D721Med (cell line): ENCODE measurements at regions not wholly inside any gene's neighbourhood (a gene's known extent, or its start where the extent isn't known, plus 50 kb on each side); places are given as distances from the start of the nearest gene placed in this dataset.
"Not testable (repeated sequence)": the region's sequence is repeated elsewhere in the genome, so short reads cannot be mapped to it uniquely, and the experiment has no call there.

Source experiments
- DNase-seq: peaks from one replicate; pipeline ENCODE4 v3.0.0; 2011; ENCODE audit warnings: low spot score; ENCODE audit not compliant: insufficient read length
- FAIRE-seq: peaks from 2 replicates; lab custom pipeline; 2011; peaks lifted over from hg19 to GRCh38; lab: Jason Lieb, UNC
- TF ChIP-seq, protein P1 (sequence below): IDR thresholded peaks from 2 replicates; pipeline ENCODE4 v1.5.1; 2012; ENCODE audit warnings: mild to moderate bottlenecking, control low read depth; ENCODE audit not compliant: insufficient read depth; ENCODE audit errors: missing control alignments

DNA sequence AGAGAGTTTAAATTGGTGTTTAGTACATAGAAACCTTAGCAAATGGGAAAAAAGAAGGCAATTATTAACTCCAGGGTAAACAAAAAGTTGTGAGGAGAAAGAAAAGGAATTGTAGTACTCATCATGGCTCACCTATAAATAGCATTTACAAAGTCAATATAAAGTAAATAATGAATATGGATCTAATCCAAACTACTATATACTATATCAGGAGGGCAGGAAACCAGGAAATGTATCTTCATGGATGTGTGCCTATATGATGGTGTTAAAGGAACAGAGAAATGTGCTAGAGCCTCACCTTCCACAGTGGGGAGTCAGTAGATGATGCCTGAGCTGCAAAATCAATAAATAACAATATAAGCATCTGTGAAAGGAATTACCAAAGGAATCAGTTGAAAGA, 208.9 kb downstream of the FAM43A start:
- FAIRE-seq = no peak
- TF ChIP-seq, protein P1, sequence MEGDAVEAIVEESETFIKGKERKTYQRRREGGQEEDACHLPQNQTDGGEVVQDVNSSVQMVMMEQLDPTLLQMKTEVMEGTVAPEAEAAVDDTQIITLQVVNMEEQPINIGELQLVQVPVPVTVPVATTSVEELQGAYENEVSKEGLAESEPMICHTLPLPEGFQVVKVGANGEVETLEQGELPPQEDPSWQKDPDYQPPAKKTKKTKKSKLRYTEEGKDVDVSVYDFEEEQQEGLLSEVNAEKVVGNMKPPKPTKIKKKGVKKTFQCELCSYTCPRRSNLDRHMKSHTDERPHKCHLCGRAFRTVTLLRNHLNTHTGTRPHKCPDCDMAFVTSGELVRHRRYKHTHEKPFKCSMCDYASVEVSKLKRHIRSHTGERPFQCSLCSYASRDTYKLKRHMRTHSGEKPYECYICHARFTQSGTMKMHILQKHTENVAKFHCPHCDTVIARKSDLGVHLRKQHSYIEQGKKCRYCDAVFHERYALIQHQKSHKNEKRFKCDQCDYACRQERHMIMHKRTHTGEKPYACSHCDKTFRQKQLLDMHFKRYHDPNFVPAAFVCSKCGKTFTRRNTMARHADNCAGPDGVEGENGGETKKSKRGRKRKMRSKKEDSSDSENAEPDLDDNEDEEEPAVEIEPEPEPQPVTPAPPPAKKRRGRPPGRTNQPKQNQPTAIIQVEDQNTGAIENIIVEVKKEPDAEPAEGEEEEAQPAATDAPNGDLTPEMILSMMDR = no peak
- DNase-seq = no peak

DNA sequence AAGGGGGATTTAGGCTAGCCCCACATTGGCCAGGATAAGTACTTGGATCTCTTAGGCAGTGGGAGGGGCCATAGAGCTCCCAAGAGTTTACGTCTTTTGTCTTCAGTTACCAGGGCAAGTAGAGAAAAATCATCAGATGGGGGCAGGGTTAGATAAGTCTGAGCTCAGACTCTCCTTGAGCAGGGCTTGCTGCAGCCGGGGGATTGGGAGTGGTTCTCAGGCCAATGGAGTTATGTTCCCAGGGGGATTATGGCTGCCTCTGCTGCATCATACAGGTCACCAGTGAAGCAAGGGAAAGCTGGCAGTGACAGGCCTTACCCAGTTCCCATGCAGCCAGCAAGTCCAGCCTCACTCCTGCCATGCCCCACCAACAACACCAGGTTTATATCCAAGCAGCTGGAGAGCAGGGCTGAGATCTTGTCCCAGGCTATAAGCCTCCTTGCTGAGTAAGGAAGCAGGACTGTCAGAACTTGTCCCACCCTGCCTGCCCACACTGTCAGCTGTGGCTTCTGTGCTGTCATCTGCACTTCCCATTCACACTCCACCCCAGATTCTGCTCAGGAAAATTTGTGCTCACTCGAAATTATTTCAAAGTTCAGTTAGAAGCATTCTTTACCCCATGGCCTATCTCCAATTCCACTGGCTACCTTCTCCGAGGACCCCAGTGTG, 215.3 kb downstream of the FAM43A start:
- FAIRE-seq (no peak), DNase-seq (no peak)
- TF ChIP-seq, protein P1 = no peak

DNA sequence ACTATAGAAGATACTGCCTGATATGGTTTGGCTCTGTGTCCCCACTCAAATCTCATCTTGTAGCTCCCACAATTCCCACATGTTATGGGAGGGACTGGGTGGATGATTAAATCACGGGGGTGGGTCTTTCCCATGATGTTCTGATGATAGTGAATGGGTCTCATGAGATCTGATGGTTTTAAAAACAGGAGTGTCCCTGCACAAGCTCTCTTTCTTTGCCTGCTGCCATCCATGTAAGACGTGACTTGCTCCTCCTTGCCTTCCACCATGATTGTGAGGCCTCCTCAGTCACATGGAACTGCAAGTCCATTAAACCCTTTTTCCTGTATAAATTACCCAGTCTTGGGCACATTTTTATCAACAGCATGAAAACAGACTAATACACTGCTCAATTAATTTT, 217.8 kb downstream of the FAM43A start:
- not testable (repeated sequence) for FAIRE-seq, DNase-seq

DNA sequence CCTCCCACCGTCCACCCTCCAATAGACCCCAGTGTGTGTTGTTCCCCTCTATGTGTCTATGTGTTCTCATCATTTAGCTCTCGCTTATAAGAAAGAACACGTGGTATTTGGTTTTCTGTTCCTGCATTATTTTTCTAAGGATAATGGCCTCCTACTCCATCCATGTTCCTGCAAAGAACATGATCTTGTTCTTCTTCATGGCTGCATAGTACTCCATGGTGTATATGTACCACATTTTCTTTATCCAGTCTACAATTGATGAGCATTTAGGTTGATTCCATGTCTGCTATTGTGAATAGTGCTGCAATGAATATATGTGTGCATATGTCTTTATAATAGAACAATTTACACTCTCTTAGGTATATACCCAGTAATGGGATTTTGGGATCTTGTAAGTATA, 219.3 kb downstream of the FAM43A start:
- not testable (repeated sequence) for DNase-seq, FAIRE-seq

DNA sequence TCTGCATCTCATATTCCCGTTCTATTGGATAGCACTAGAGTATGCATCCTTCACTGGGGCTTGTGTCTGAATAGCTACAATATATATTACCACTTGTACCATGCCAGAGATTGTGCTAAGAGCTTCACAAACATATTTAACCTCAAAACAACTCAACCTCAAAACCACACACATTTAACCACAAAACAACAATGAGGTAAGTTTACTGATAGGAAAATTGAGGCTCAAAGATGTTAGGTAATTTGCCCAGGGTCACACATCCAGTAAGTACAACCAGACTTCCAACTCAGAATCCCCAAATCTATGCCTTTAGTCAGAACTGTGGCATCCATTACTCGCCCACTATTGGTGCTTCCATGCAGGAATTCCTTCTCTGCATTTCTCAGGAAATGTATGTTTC, 220.0 kb downstream of the FAM43A start:
- DNase-seq = no peak
- no peak for FAIRE-seq

DNA sequence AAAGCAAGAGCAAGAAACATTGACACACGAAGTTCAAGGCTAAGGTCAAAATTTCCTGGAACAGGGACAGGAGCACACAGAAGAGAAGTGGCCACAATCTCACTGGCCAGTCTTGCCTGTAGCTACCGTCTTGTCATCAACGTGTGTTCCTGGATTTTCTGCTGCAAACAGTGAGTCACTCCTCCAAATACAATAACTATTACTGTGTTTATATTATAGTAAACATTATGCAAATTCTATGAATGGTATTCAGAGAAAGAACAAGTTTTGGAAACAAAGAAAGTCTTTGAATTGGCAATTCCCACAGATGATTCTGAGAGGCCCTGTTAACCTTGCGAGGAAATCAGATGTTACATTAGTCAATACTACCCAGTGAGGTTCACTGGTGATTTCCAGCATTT, 220.5 kb downstream of the FAM43A start:
- DNase-seq = no peak
- FAIRE-seq = no peak
- TF ChIP-seq, protein P1 = no peak

More for the DNA sequence above, 220.0 kb downstream of the FAM43A start:
- TF ChIP-seq, protein P1 = no peak

DNA sequence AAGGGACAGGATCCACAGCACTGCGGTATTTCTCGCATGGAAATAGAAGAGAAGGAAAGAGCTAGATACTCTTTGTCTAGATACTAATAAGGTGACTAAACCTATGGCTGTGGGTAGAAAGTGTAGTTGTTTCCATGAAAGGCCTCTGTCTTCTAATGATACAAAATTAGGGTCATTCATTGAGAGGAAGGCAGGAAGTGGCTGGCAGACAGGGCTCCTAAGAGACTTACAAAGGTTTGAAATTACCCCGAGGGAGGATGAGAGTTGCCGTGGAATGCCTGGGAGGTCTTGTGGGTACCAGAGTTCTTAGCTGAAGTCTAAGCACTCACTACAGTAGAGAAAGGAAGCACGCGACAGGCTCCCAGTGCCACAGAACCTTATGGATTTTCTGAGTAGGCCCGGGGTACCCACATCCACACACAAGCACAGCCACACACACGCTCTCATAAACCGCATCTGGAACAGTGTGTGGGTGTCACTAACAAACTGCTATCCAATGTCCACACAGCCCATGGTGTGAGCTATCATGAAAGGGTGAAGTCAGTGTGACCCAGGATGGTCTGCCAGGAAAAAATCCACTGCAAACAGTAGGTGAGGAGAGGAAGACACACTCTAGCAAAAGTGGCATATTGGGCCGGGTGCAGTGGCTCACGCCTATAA, 221.4 kb downstream of the FAM43A start:
- TF ChIP-seq, protein P1 = no peak
- FAIRE-seq = no peak
- no peak for DNase-seq

DNA sequence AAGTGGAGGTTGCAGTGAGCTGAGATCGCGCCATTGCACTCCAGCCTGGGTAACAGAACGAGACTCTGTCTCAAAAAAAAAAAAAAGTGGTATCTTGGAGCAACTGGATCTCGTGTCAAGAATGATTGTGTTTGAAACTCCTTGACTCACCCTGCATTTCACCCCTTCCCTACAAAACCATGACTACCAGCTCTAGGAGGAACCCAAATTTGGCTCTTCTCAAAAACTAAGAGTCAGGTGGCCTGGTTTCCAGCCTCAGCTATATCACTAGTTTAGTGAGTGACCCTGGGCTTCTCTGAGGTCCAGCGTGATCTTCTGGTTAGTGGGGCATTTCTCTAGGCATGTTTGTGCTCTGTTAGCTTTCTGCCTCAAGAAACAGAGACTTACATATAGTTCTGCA, 222.1 kb downstream of the FAM43A start:
- DNase-seq (no peak), FAIRE-seq (no peak)
- TF ChIP-seq, protein P1 = no peak
